ENCODE measurements at regions not wholly inside any gene's neighbourhood (a gene's known extent, or its start where the extent isn't known, plus 50 kb on each side); places are given as distances from the start of the nearest gene placed in this dataset.

GRCh38 chr2:198905881-198906612 is 551.7 kb downstream of the SATB2 start:
- 53% methylated on average over 3 of the region's 7 CpGs for WGBS (ENCODE audit: insufficient coverage)
- Histone ChIP-seq H3K79me2 (ENCODE audit: control insufficient read depth, insufficient read depth, low read length) (no peaks in the 10 kb centered on the region), H3K36me3 (replicated peaks in 1 of 2; ENCODE audit: control extremely low read depth in 1 of 2, control insufficient read depth in 1 of 2, extremely low read depth in 1 of 2, insufficient read depth in 2 of 2, low read length in 1 of 2) (no peaks in the 10 kb centered on the region), H3K9me3 (ENCODE audit: control extremely low read depth in 1 of 3, control insufficient read depth in 2 of 3, insufficient read depth in 1 of 3, low read length in 2 of 3) (no peaks in the 10 kb centered on the region), H3K27me3 (replicated peaks in 1 of 4; ENCODE audit: control extremely low read depth in 1 of 4, control insufficient read depth in 3 of 4, insufficient read depth in 4 of 4, low read length in 3 of 4) (no peaks in the 10 kb centered on the region), H3K9ac (ENCODE audit: low read length) (no peak overlapping the region), H3K4me3 (ENCODE audit: control extremely low read depth in 1 of 5, extremely low read depth in 1 of 5, insufficient read depth in 1 of 5, low read depth in 2 of 5, low read length in 4 of 5) (no peak overlapping the region), H3K4me2 (replicated peaks; ENCODE audit: low read depth, low read length, poor library complexity, severe bottlenecking) (no peak overlapping the region), H4K20me1 (ENCODE audit: control insufficient read depth, insufficient read depth, low read length, poor library complexity, severe bottlenecking) (no peaks in the 10 kb centered on the region), H2AFZ (ENCODE audit: insufficient read depth, low read depth, low read length, poor library complexity, severe bottlenecking) (no peak overlapping the region), H3K4me1 (ENCODE audit: control insufficient read depth in 2 of 2, insufficient read depth in 2 of 2, low read length in 2 of 2) (no peaks in the 10 kb centered on the region), H3K27ac (ENCODE audit: low read length in 2 of 2) (no peak overlapping the region)
- H3K27ac Mint-ChIP-seq: no peak overlapping the region
- intact Hi-C loops (cut with micrococcal nuclease): no loop called here
- no peaks in the 10 kb centered on the region for H3K27me3 Mint-ChIP-seq
- ATAC-seq (ENCODE audit: low read depth): no peak
- no peak for TF ChIP-seq CTCF (IDR thresholded peaks at IDR 0.05)
- no peak for TF ChIP-seq EZH2 (IDR thresholded peaks at IDR 0.05; ENCODE audit: borderline replicate concordance, insufficient read depth, low read depth, low read length, poor library complexity, severe bottlenecking)
- H3K4me3 Mint-ChIP-seq: no peak overlapping the region
- CTCF ChIA-PET: no interaction called here
- DNase-seq: no peak
- POLR2A ChIA-PET: no interaction called here
- H3K9me3 Mint-ChIP-seq (ENCODE audit: insufficient read depth): peaks cover 3% of the 10 kb centered on the region
- H3K4me1 Mint-ChIP-seq: no peaks in the 10 kb centered on the region

GRCh38 chr2:198901894-198902293 is 555.8 kb downstream of the SATB2 start:
- Histone ChIP-seq H3K4me3 (ENCODE audit: control extremely low read depth in 1 of 5, extremely low read depth in 1 of 5, insufficient read depth in 1 of 5, low read depth in 2 of 5, low read length in 4 of 5) (no peak overlapping the region), H3K4me2 (replicated peaks; ENCODE audit: low read depth, low read length, poor library complexity, severe bottlenecking) (no peak overlapping the region), H3K9ac (ENCODE audit: low read length) (no peak overlapping the region), H3K27ac (ENCODE audit: low read length in 2 of 2) (no peak overlapping the region), H3K27me3 (replicated peaks in 1 of 4; ENCODE audit: control extremely low read depth in 1 of 4, control insufficient read depth in 3 of 4, insufficient read depth in 4 of 4, low read length in 3 of 4) (no peaks in the 10 kb centered on the region), H3K36me3 (replicated peaks in 1 of 2; ENCODE audit: control extremely low read depth in 1 of 2, control insufficient read depth in 1 of 2, extremely low read depth in 1 of 2, insufficient read depth in 2 of 2, low read length in 1 of 2) (no peaks in the 10 kb centered on the region), H4K20me1 (ENCODE audit: control insufficient read depth, insufficient read depth, low read length, poor library complexity, severe bottlenecking) (no peaks in the 10 kb centered on the region), H3K4me1 (ENCODE audit: control insufficient read depth in 2 of 2, insufficient read depth in 2 of 2, low read length in 2 of 2) (no peaks in the 10 kb centered on the region), H3K9me3 (ENCODE audit: control extremely low read depth in 1 of 3, control insufficient read depth in 2 of 3, insufficient read depth in 1 of 3, low read length in 2 of 3) (no peaks in the 10 kb centered on the region), H3K79me2 (ENCODE audit: control insufficient read depth, insufficient read depth, low read length) (no peaks in the 10 kb centered on the region), H2AFZ (ENCODE audit: insufficient read depth, low read depth, low read length, poor library complexity, severe bottlenecking) (no peak overlapping the region)
- Mint-ChIP-seq H3K9me3 (ENCODE audit: insufficient read depth) (peaks cover 5% of the 10 kb centered on the region), H3K4me3 (no peak overlapping the region), H3K27ac (no peak overlapping the region), H3K4me1 (no peaks in the 10 kb centered on the region), H3K27me3 (no peaks in the 10 kb centered on the region)
- POLR2A ChIA-PET: no interaction called here
- CTCF ChIA-PET: no interaction called here
- no peak for ATAC-seq (ENCODE audit: low read depth)
- intact Hi-C loops (cut with micrococcal nuclease): no loop called here
- DNase-seq: no peak
- no peak for TF ChIP-seq EZH2 (IDR thresholded peaks at IDR 0.05; ENCODE audit: borderline replicate concordance, insufficient read depth, low read depth, low read length, poor library complexity, severe bottlenecking)
- TF ChIP-seq CTCF (IDR thresholded peaks at IDR 0.05): no peak
